ENCODE measurements at regions not wholly inside any gene's neighbourhood (a gene's known extent, or its start where the extent isn't known, plus 50 kb on each side); places are given as distances from the start of the nearest gene placed in this dataset.

GRCh38 chr12:32047357-32048212, 59.1 kb upstream of the BICD1 start:
- TF ChIP-seq POLR2AphosphoS5 (IDR thresholded peaks at IDR 0.05) (no peak), CTCF (IDR thresholded peaks at IDR 0.05) (no peak), POLR2A (IDR thresholded peaks at IDR 0.05) (no peak), EP300 (IDR thresholded peaks at IDR 0.05) (no peak)

Data from sigmoid colon (tissue), 4 donors.